H9 (cell line): ENCODE measurements at regions not wholly inside any gene's neighbourhood (a gene's known extent, or its start where the extent isn't known, plus 50 kb on each side); places are given as distances from the start of the nearest gene placed in this dataset.

ENCODE experiments used
- DNase-seq: peaks from one replicate; pipeline ENCODE4 v3.0.0-alpha.2; 2017
- H2AFZ ChIP-seq: one replicate; pipeline ENCODE4 v1.6.1; 2013; ENCODE audit warnings: mild to moderate bottlenecking, low read length, control low read depth, moderate library complexity
- H2AK5ac ChIP-seq: 2 replicates; pipeline ENCODE4 v1.6.1; 2013; ENCODE audit warnings: low read length, control low read depth, mixed read lengths; ENCODE audit not compliant: insufficient read length
- H2BK120ac ChIP-seq: one replicate; pipeline ENCODE4 v1.6.1; 2013; ENCODE audit warnings: low read depth, mild to moderate bottlenecking, low read length, control low read depth, inconsistent platforms; ENCODE audit not compliant: poor library complexity, severe bottlenecking
- H2BK12ac ChIP-seq: 2 replicates; pipeline ENCODE4 v1.6.1; 2013; ENCODE audit warnings: low read length, control low read depth, mixed read lengths, low read depth; ENCODE audit not compliant: insufficient read length
- H2BK15ac ChIP-seq: 2 replicates; pipeline ENCODE4 v1.6.1; 2013; ENCODE audit warnings: low read depth, low read length, control low read depth
- H2BK20ac ChIP-seq: one replicate; pipeline ENCODE4 v1.6.1; 2013; ENCODE audit warnings: low read depth, mild to moderate bottlenecking, low read length, control low read depth, inconsistent platforms; ENCODE audit not compliant: poor library complexity, severe bottlenecking
- H2BK5ac ChIP-seq: 2 replicates; pipeline ENCODE4 v1.6.1; 2013; ENCODE audit warnings: low read length, control low read depth, mixed read lengths; ENCODE audit not compliant: insufficient read length
- H3K14ac ChIP-seq: 2 replicates; pipeline ENCODE4 v1.6.1; 2013; ENCODE audit warnings: low read length, control low read depth; ENCODE audit not compliant: insufficient read depth
- H3K18ac ChIP-seq: 2 replicates; pipeline ENCODE4 v1.6.1; 2013; ENCODE audit warnings: low read depth, mild to moderate bottlenecking, mixed read lengths, low read length, control low read depth; ENCODE audit not compliant: insufficient read length
- H3K23ac ChIP-seq: 2 replicates; pipeline ENCODE4 v1.6.1; 2013; ENCODE audit warnings: low read length, control low read depth, mixed read lengths, low read depth; ENCODE audit not compliant: insufficient read length
- H3K23me2 ChIP-seq: 2 replicates; pipeline ENCODE4 v1.6.1; 2013; ENCODE audit warnings: low read depth, mild to moderate bottlenecking, mixed read lengths, low read length, control low read depth; ENCODE audit not compliant: insufficient read length, poor library complexity, severe bottlenecking
- H3K27ac ChIP-seq: 2 replicates; pipeline ENCODE4 v1.5.1; 2013; ENCODE audit warnings: low read length, control low read depth, mixed read lengths, low read depth; ENCODE audit not compliant: insufficient read length
- H3K27me3 ChIP-seq: 2 replicates; pipeline ENCODE4 v1.6.1; 2013; ENCODE audit warnings: low read length, control low read depth, inconsistent platforms; ENCODE audit not compliant: insufficient read depth
- H3K4ac ChIP-seq: 2 replicates; pipeline ENCODE4 v1.6.1; 2013; ENCODE audit warnings: low read depth, mild to moderate bottlenecking, control low read depth, inconsistent platforms, low read length, moderate library complexity
- H3K4me1 ChIP-seq: 2 replicates; pipeline ENCODE4 v1.6.1; 2013; ENCODE audit warnings: low read length, control low read depth, inconsistent platforms; ENCODE audit not compliant: insufficient read depth
- H3K4me2 ChIP-seq: 2 replicates; pipeline ENCODE4 v1.6.1; 2013; ENCODE audit warnings: low read length, control low read depth, mixed read lengths; ENCODE audit not compliant: insufficient read length, insufficient read depth
- H3K56ac ChIP-seq: 2 replicates; pipeline ENCODE4 v1.6.1; 2013; ENCODE audit warnings: low read depth, mild to moderate bottlenecking, mixed read lengths, low read length, control low read depth; ENCODE audit not compliant: insufficient read length
- H3K79me1 ChIP-seq: 2 replicates; pipeline ENCODE4 v1.6.1; 2013; ENCODE audit warnings: low read depth, mild to moderate bottlenecking, moderate library complexity, low read length, control low read depth, inconsistent platforms; ENCODE audit not compliant: insufficient read depth, poor library complexity, severe bottlenecking
- H3K79me2 ChIP-seq: 2 replicates; pipeline ENCODE4 v1.6.1; 2013; ENCODE audit warnings: low read length, control low read depth, inconsistent platforms; ENCODE audit not compliant: insufficient read depth
- H3K9ac ChIP-seq: 2 replicates; pipeline ENCODE4 v1.6.1; 2013; ENCODE audit warnings: low read length, control low read depth, mixed read lengths; ENCODE audit not compliant: insufficient read length; ENCODE audit errors: extremely low read depth
- H3K9me3 ChIP-seq: one replicate; pipeline ENCODE4 v1.6.1; 2013; ENCODE audit warnings: low read depth, low read length, inconsistent platforms; ENCODE audit not compliant: control insufficient read depth
- H3T11ph ChIP-seq: one replicate; pipeline ENCODE4 v1.6.1; 2013; ENCODE audit warnings: mild to moderate bottlenecking, low read length, control low read depth, inconsistent platforms
- H4K20me1 ChIP-seq: one replicate; pipeline ENCODE4 v1.6.1; 2013; ENCODE audit not compliant: control insufficient read depth, insufficient read length, insufficient read depth
- H4K5ac ChIP-seq: 2 replicates; pipeline ENCODE4 v1.6.1; 2013; ENCODE audit warnings: low read depth, mild to moderate bottlenecking, mixed read lengths, low read length, control low read depth; ENCODE audit not compliant: insufficient read length
- H4K8ac ChIP-seq: replicated peaks from 2 replicates; pipeline ENCODE4 v1.6.1; 2013; ENCODE audit warnings: low read length, control low read depth, mixed read lengths, low read depth; ENCODE audit not compliant: insufficient read length
- H4K91ac ChIP-seq: 2 replicates; pipeline ENCODE4 v1.6.1; 2013; ENCODE audit warnings: low read depth, mild to moderate bottlenecking, moderate library complexity, mixed read lengths, low read length, control low read depth; ENCODE audit not compliant: insufficient read length
- H3K27ac Mint-ChIP-seq, 3 experiments: 2 replicates in 2 of 3; 3 replicates in 1 of 3; pipeline ENCODE4 v1.8.0; 2020 to 2021; ENCODE audit warnings: mixed read lengths in 3 of 3, mild to moderate bottlenecking in 1 of 3, moderate library complexity in 1 of 3
- H3K27me3 Mint-ChIP-seq: 2 replicates; pipeline ENCODE4 v1.8.0; 2021; ENCODE audit warnings: low read depth, mild to moderate bottlenecking, moderate library complexity, mixed read lengths
- H3K36me3 Mint-ChIP-seq, 3 experiments: 2 replicates in 2 of 3; 3 replicates in 1 of 3; pipeline ENCODE4 v1.8.0; 2020 to 2021; ENCODE audit warnings: low read depth in 3 of 3, mixed read lengths in 3 of 3; ENCODE audit not compliant: insufficient read depth in 1 of 3
- H3K4me1 Mint-ChIP-seq, 2 experiments: 2 replicates each; pipeline ENCODE4 v1.8.0; 2020; ENCODE audit warnings: mixed read lengths in 2 of 2
- H3K4me3 Mint-ChIP-seq, 2 experiments: 2 replicates in 1 of 2; 3 replicates in 1 of 2; pipeline ENCODE4 v1.8.0; 2020 to 2021; ENCODE audit warnings: mild to moderate bottlenecking in 2 of 2, mixed read lengths in 2 of 2, moderate library complexity in 1 of 2
- H3K9me3 Mint-ChIP-seq, 2 experiments: 2 replicates in 1 of 2; 3 replicates in 1 of 2; pipeline ENCODE4 v1.8.0; 2020; ENCODE audit warnings: mild to moderate bottlenecking in 2 of 2, mixed read lengths in 2 of 2, moderate library complexity in 1 of 2
- CTCF ChIP-seq: fragments of 200-600 bp; sonication (generic); conservative IDR thresholded peaks from 3 replicates; pipeline ENCODE4 v1.8.0; 2021; ENCODE audit warnings: antibody characterized with exemption, mild to moderate bottlenecking
- WGBS: extraction: QIAGEN DNeasy Blood & Tissue Kit; methylation state at CpG from one replicate; pipeline ENCODE4 v1.1.7; 2013; ENCODE audit warnings: missing lambda C conversion rate, low lambda C conversion rate, mixed read lengths; ENCODE audit not compliant: insufficient read length; ENCODE audit errors: extremely low coverage; 5-methylcytosine and 5-hydroxymethylcytosine counted together

- WGBS: no CpG with 5 or more reads among the region's 9 CpGs
- Histone ChIP-seq H4K5ac (no peak overlapping the region), H4K8ac (no peak overlapping the region), H3K23me2 (no peaks in the 10 kb centered on the region), H3K4me2 (no peak overlapping the region), H4K91ac (no peak overlapping the region), H2BK12ac (no peak overlapping the region), H3K4ac (no peak overlapping the region), H3K27me3 (no peaks in the 10 kb centered on the region), H3K23ac (no peak overlapping the region), H3K4me1 (no peaks in the 10 kb centered on the region), H2BK5ac (no peak overlapping the region), H2BK15ac (no peak overlapping the region), H3K56ac (no peak overlapping the region), H3K14ac (no peak overlapping the region), H3T11ph (no peak overlapping the region), H4K20me1 (no peaks in the 10 kb centered on the region), H3K79me1 (no peaks in the 10 kb centered on the region), H2AFZ (no peak overlapping the region), H3K9ac (no peak overlapping the region), H3K9me3 (peaks cover 92% of the 10 kb centered on the region), H3K79me2 (no peaks in the 10 kb centered on the region), H3K27ac (no peak overlapping the region), H2BK20ac (no peak overlapping the region), H3K18ac (no peak overlapping the region), H2AK5ac (no peak overlapping the region), H2BK120ac (no peak overlapping the region)
- Mint-ChIP-seq H3K4me1 (no peaks in the 10 kb centered on the region), H3K27me3 (peaks cover 2% of the 10 kb centered on the region), H3K36me3 (peaks cover 2 to 19% (median 14%) of the 10 kb centered on the region in 3 experiments; a peak in 6 of 7 replicates), H3K4me3 (no peak overlapping the region), H3K9me3 (peaks cover 38 to 43% of the 10 kb centered on the region in 2 experiments), H3K27ac (no peak overlapping the region)
- DNase-seq: no peak
- TF ChIP-seq CTCF: no peak
These were observed 221.5 kb downstream of the ANKRD30B start for GRCh38 chr18:14969500-14969899.
